HG03439 (cell line): ENCODE measurements at regions not wholly inside any gene's neighbourhood (a gene's known extent, or its start where the extent isn't known, plus 50 kb on each side); places are given as distances from the start of the nearest gene placed in this dataset.

ENCODE experiments used
- ATAC-seq: cut with Tn5 transposase; IDR thresholded peaks from one replicate; pipeline ENCODE4 v1.9.1; 2021; ENCODE audit warnings: mild to moderate bottlenecking, moderate library complexity; ENCODE audit not compliant: unreplicated experiment

DNA sequence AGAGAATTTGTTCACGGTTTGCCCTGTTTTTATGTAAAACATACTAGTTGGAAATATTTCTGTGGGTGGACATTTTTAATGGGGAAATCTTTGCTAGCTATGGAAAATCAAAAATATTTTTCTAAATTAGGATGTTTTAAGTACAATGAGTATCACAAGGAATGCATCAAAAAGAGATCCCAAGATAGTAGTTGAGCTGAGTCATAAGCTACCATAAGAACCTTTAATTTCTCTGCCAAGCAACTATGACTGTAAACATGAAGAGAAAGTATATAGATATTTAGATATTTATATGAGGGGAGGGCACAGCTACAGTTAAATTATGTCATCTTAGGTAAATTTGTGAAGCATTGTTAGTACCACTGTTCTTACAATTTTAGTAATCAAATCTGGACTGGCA is 646.2 kb downstream of the XIRP2 start:
- ATAC-seq = no peak

DNA sequence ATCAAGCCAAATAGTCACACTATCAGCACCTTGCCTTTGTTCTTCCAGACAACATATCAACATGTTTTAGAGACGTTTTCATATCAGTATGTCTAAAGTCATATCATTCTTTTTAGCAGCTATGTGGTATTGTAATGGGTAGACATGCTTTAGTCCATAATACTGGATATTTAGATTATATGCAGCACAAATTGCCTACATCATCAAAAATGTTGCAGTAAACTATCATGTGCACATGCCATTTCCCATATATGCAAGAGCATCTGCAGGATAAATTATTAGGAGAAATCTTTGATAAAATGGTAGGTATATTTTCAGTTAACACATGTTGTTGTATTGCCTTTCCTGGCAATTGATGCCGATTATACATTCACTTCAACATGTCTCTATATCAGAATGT is 636.5 kb downstream of the XIRP2 start:
- no peak for ATAC-seq

DNA sequence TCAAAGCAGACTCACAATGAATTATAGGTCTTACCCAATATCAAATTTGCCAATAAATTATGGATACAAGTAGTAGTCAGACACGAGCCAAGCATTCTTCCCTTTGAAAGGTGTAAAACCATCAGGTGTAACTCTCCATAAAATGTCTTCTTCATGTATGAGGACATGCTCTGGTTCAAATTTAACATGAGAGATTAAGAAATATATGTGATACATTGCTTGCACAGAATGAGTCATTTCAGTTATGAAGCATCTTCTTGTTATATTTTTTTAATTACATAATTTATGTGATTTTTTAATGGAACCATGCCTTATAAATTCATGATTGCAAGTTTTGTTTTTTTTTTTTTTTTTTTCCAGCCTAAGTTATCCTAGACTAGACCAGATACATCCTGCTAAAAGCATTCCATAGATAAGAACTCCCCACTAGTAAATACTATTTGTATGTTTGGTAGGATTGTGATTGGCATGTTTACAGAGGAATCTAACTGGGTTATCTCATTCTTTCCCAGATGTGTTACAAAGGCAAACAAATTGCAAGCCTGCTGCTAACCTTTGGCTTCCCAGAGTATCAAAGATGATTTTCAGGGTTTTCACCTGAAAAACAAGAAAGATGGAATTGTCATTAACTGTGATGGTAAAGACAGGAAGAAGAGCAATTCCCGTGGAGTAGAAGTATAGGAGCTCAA is 621.9 kb downstream of the XIRP2 start:
- ATAC-seq = no peak

- ATAC-seq = no peak
Measured at GRCh38 chr2:167509586-167509985, 621.3 kb downstream of the XIRP2 start.

DNA sequence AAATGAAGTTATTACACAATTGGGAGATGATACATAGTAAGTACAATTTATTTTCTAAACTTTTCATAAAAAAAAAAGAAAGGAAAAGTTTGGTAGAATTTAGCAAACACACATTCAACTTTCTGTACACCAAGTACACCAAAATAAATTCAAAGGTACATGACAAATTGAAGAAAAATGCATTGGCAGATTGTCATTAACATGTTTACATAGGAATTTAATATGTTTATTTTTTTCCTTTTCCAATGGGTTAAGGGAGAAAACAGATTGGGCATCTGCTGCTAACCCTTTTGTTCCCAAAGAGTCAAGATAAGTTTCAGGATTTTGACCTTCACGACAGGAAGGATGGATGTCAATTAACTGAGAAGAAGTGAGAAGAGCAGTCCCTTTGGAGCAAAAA is 620.4 kb downstream of the XIRP2 start:
- ATAC-seq = no peak

GRCh38 chr2:167506395-167506794 is 618.1 kb downstream of the XIRP2 start:
- ATAC-seq = no peak

DNA sequence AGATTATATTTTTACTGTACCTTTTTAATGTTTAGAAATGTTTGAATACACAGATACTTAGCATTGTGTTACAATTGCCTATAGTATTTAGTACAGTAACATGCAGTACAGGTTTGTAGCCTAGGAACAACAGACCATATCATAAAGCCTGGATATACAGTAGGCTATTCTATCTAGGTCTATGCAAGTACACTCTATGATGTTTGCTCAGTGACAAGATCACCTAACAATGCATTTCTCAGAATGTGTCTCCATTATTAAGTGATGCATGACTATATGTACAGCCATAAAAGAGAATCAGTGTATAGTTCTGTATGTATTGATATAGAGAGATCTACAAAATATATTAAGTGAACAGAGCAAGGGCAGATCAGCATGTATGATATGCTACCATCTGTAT is 616.4 kb downstream of the XIRP2 start:
- ATAC-seq = no peak

- ATAC-seq = no peak
Measured at GRCh38 chr2:167504061-167504460, 615.8 kb downstream of the XIRP2 start.

DNA sequence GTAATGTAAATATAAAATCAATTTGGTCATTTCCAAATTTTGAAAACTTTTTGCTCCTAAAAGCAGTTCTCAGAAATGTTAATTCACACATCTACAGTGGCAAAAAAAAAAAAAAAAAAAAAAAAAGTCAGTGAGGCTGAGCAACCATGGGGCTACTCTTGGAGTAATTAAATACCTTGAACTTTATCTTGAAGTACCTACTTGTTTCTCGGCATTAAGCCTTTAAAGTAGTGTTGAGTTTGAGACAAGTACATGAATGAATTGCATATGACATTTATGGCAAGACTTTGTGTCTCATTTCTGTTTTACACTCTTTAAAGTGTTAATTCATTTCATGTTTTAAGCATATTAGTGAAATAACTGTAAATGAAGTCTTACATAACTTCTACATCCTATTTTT is 613.3 kb downstream of the XIRP2 start:
- no peak for ATAC-seq

DNA sequence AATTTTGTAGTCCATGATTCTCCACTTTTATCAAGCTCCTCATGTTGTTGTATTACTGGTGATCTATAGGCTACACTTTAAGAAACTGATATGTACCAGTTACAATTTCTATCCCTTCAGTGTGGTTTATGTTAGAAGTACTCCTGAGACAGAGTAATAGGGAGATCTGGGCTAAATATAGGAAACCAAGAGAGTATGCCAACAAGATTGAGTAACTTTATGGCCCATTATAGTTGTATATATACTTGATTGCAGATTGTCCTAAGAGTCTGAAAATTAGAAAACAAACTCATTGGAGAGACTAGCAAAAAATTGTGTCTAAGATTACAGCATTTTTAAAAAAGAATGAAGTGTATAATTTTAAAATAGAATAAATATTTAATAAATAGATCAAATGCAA is 605.6 kb downstream of the XIRP2 start:
- ATAC-seq = no peak

- no peak for ATAC-seq
Measured at GRCh38 chr2:167492486-167492885, 604.2 kb downstream of the XIRP2 start.

- ATAC-seq = no peak
Measured at GRCh38 chr2:167491788-167492187, 603.5 kb downstream of the XIRP2 start.

- ATAC-seq = no peak
Measured at GRCh38 chr2:167490455-167490854, 602.2 kb downstream of the XIRP2 start.

DNA sequence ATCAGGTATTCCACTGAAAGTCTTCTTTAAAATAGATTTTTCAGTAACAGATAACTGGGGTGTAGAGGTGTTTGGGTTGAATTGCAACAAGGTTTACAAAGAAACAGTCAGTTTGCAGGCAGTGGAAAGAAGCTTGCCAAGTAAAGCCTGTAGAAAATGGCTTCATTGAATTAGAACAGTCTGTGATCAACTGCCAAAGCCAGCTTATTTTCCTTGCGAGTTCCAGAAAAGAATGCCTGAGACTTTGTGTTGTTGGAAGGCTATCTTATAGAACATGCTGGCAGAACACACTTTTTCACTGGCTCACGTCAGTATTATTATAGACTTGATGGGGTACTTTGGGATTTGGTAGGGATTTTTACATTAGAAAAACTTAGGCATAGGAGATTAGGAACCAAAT is 601.0 kb downstream of the XIRP2 start:
- no peak for ATAC-seq

GRCh38 chr2:167487728-167488127 is 599.4 kb downstream of the XIRP2 start:
- no peak for ATAC-seq

DNA sequence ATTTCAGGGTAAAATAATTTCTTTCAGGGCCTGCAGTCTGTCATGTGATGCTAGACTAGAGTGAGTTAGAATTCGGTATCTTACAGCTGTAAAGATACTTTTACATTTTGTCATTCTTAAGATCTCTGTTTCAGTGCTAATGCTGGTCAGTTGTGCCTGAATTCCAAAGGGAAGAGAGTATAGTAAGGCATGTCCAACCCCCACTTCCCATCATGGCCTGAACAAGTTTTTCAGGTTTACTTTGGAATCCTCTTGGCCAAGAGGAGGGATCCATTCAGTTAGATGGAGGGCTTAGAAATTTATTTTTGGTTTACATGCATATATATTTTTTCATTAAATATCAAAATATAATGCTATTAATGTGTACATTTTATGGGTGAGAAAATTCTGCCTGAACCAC is 596.6 kb downstream of the XIRP2 start:
- no peak for ATAC-seq

DNA sequence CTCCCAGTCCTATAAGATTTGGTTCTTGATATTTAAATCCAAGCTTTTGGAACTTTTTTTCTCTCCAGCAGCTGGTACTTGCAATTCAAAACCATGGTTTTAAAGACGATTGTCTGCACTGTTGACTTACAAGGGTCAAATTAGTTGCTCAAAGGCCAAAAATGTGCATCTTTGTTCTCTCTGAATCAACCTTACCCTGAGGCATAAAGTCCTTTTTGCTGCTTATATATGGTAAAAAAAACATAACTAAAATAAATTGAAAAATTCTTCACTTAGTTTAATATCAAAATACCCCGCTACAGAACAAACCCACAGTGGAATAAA is 592.7 kb downstream of the XIRP2 start:
- ATAC-seq = no peak

DNA sequence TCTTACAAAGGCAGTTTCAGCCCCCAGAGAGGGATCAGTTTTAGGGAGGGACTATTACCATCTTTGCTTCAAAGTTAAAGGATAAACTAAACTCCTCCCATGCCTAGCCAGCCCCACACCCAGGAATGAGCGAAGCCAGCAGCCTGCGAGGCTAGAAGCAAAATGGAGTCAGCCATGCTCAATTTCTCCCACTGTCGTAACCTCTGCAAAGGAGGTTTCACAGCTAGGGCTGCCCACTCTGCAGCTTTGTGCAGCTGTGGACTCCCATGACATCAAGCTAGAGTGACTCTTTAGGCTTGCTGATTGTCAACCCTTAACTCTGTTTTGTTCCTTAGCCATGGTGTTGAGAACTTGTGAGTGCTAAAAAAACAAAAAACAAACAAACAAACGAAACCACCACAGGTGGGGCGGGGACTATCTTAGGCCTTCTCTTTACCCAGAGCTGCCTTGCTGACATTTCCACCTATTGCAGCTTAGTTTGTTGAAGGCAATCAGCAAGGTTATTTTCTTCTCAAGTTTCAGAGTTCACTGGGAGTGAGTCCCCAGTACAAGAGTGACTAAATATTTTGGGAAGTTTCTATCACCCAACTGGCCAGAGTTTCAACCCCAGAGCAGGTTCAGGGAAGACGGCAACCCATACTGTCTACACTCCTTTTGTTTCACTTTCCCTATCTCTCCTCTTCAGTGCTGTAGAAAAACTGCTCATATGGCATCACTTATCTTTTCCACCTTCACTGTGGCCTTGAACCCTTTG is 592.1 kb downstream of the XIRP2 start:
- ATAC-seq = peak; percentile 61

DNA sequence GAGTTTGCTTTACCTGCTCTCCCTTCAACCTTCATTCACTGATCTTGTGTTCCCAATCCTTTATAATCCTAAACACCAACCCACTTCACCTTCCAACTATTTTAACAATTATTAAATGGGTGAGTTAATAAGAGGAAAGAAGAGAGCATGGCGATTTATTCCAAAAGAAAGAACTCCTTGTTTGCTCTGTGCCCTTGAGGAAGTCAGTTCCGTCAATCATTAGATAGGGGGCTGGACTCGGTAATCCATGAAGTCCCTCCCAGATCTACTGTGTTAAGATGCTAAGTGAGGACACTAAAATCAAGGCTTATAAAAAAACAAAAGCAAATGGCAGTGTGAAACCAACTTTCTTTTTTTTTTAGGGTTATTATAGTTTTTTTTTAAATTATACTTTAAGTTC is 589.9 kb downstream of the XIRP2 start:
- no peak for ATAC-seq

- no peak for ATAC-seq
Measured at GRCh38 chr2:167475791-167476190, 587.5 kb downstream of the XIRP2 start.

DNA sequence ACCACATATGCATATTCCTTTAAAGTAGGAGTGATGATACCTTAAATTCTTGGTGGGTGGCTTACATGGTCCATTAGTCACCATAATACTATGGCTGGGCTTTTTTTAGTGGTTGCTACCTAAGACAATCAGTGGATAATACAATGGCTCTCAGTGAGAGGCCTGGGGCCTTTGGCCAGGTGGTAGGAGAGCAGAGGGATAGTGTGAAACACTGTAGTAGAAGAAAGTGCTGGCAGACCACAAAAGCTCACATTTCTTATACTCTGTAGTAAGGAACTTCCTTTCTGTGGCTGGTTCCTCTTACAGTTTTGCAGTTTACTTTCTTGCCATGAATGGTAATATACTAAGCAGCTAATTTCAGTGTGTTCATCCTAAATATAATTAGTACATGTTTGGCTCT is 583.5 kb downstream of the XIRP2 start:
- no peak for ATAC-seq

DNA sequence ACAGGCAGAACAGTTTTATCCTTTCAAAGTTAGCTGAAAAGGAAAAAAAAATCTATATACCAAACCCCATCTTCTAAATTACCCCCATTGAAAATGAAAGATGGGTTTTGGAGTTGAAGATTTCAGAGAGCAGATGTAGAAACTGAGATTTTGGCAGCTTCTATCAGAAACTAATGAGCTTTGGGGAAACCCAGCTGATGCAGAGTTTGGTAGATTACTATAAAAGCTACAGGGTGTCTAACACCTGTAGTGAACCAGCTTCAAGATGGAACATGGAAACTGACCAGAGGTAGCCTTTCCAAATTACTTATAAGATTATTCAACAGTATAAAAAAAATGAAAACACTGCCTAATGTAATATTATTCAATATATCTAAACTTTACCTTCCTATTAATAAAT is 583.1 kb downstream of the XIRP2 start:
- no peak for ATAC-seq

DNA sequence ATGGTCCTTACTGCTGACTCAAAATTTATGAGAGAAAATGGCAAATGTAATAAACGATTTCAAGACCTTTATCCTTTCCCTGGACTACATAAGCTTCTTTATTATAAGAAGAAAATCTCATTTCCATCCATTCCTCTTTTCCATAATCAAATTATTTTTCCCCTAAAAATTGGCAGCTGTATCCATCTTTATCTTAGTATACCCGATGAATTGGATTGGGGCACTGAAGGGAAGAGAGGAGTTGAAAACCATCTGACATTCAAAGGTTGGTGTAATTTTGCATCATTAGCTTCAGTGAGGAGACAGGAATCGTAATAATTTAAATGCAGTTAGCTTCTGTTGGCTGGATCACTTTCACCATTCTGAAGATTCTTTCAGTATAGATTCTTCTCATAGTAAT is 574.1 kb downstream of the XIRP2 start:
- ATAC-seq = no peak
